GM19455 (cell line): ENCODE measurements at regions not wholly inside any gene's neighbourhood (a gene's known extent, or its start where the extent isn't known, plus 50 kb on each side); places are given as distances from the start of the nearest gene placed in this dataset.

Experiments
- ATAC-seq: cut with Tn5 transposase; IDR thresholded peaks from one replicate; pipeline ENCODE4 v1.9.1; 2021; ENCODE audit not compliant: unreplicated experiment

GRCh38 chr3:150174179-150174578 lies 203.5 kb upstream of the PFN2 start:
- ATAC-seq = no peak

- no peak for ATAC-seq
These were observed 201.7 kb upstream of the PFN2 start for GRCh38 chr3:150172356-150172755.

GRCh38 chr3:150170852-150171520 lies 200.3 kb upstream of the PFN2 start:
- no peak for ATAC-seq

- no peak for ATAC-seq
These were observed 198.7 kb upstream of the PFN2 start for GRCh38 chr3:150169330-150169940.

GRCh38 chr3:150168698-150169097 lies 198.0 kb upstream of the PFN2 start:
- no peak for ATAC-seq

- ATAC-seq = no peak
These were observed 194.8 kb upstream of the PFN2 start for GRCh38 chr3:150165396-150166094.

GRCh38 chr3:150161011-150161410 lies 190.3 kb upstream of the PFN2 start:
- no peak for ATAC-seq

GRCh38 chr3:150158943-150159625 lies 188.4 kb upstream of the PFN2 start:
- ATAC-seq = no peak

GRCh38 chr3:150152567-150152966 lies 181.9 kb upstream of the PFN2 start:
- no peak for ATAC-seq

- ATAC-seq = no peak
These were observed 179.9 kb upstream of the PFN2 start for GRCh38 chr3:150150633-150151032.

GRCh38 chr3:150149651-150150051 lies 179.0 kb upstream of the PFN2 start:
- ATAC-seq = no peak

- no peak for ATAC-seq
These were observed 177.5 kb upstream of the PFN2 start for GRCh38 chr3:150148227-150148626.

GRCh38 chr3:150147776-150148175 lies 177.1 kb upstream of the PFN2 start:
- ATAC-seq = no peak

- no peak for ATAC-seq
These were observed 176.5 kb upstream of the PFN2 start for GRCh38 chr3:150146991-150147761.

- ATAC-seq = no peak
These were observed 175.0 kb upstream of the PFN2 start for GRCh38 chr3:150145659-150146058.

- no peak for ATAC-seq
These were observed 173.6 kb upstream of the PFN2 start for GRCh38 chr3:150144191-150144708.

- no peak for ATAC-seq
These were observed 172.2 kb upstream of the PFN2 start for GRCh38 chr3:150142936-150143335.

- no peak for ATAC-seq
These were observed 171.2 kb upstream of the PFN2 start for GRCh38 chr3:150141790-150142326.

- ATAC-seq = no peak
These were observed 170.1 kb upstream of the PFN2 start for GRCh38 chr3:150140614-150141321.

- no peak for ATAC-seq
These were observed 168.1 kb upstream of the PFN2 start for GRCh38 chr3:150138824-150139223.
